Transverse colon (tissue), 4 donors: ENCODE measurements at regions not wholly inside any gene's neighbourhood (a gene's known extent, or its start where the extent isn't known, plus 50 kb on each side); places are given as distances from the start of the nearest gene placed in this dataset.

ENCODE experiments used
- DNase-seq: peaks from one replicate; pipeline ENCODE4 v3.0.0-alpha.2; 2019
- H3K27ac ChIP-seq, 4 donors: fragments of 200-600 bp; sonication (generic); 2 replicates each; pipeline ENCODE4 v1.5.1; 2016 to 2018; ENCODE audit warnings: inconsistent platforms in 4 of 4
- H3K27me3 ChIP-seq: fragments of 200-600 bp; sonication (generic); 2 replicates; pipeline ENCODE4 v1.5.1; 2017; ENCODE audit warnings: inconsistent platforms
- H3K36me3 ChIP-seq, 4 donors: fragments of 200-600 bp; sonication (generic); 2 replicates each; pipeline ENCODE4 v1.5.1; 2017 to 2019; ENCODE audit warnings: inconsistent platforms in 4 of 4
- H3K4me1 ChIP-seq, 4 donors: fragments of 200-600 bp; sonication (generic); 2 replicates each; pipeline ENCODE4 v1.5.1; 2017 to 2020; ENCODE audit warnings: inconsistent platforms in 4 of 4
- H3K4me3 ChIP-seq, 4 donors: fragments of 200-600 bp; sonication (generic); 1 replicate in 1 of 4; 2 replicates in 3 of 4; pipeline versions ENCODE4 v1.5.1 to v1.6.1; 2017 to 2019; ENCODE audit warnings: inconsistent platforms in 4 of 4
- H3K9me3 ChIP-seq, 2 donors: fragments of 200-600 bp; sonication (generic); 2 replicates each; pipeline ENCODE4 v1.5.1; 2017 to 2019; ENCODE audit warnings: inconsistent platforms in 2 of 2
- CTCF ChIP-seq, 5 experiments: fragments of 200-600 bp in 3 of 5; fragments of 450-650 bp in 2 of 5; sonication (generic) in 3 of 5; IDR thresholded peaks; 1 replicate in 2 of 5; 2 replicates in 3 of 5; pipeline ENCODE4 v1.5.1; 2016 to 2017; ENCODE audit warnings: antibody characterized with exemption in 5 of 5, inconsistent platforms in 3 of 5, mild to moderate bottlenecking in 2 of 5, moderate library complexity in 1 of 5
- EP300 ChIP-seq: sonication (generic); formaldehyde crosslinking; IDR thresholded peaks from one replicate; pipeline ENCODE4 v1.6.1; 2017; ENCODE audit warnings: antibody characterized with exemption, low read depth
- POLR2A ChIP-seq: fragments of 450-650 bp; IDR thresholded peaks from one replicate; pipeline ENCODE4 v1.6.1; 2016; ENCODE audit warnings: antibody characterized with exemption, mild to moderate bottlenecking, moderate library complexity
- POLR2AphosphoS5 ChIP-seq, 3 donors: sonication (generic); formaldehyde crosslinking; IDR thresholded peaks; one replicate each; pipeline ENCODE4 v1.6.1; 2016; ENCODE audit warnings: antibody characterized with exemption in 3 of 3
- WGBS, 2 donors: methylation state at CpG; one replicate each; pipeline ENCODE4 v1.1.5; 2018; ENCODE audit warnings: low coverage in 1 of 2; 5-methylcytosine and 5-hydroxymethylcytosine counted together
- in situ Hi-C, 4 donors: fragments of 200-750 bp; cut with MboI; loops; one replicate each; pipeline versions ENCODE4 v1.15.0 to v1.15.1; 2017; ENCODE audit warnings: low sequenced_read_pairs in 3 of 4, low pct_ligation_motif_present in 1 of 4, low pct_unique_long_range_greater_than_20kb in 1 of 4
- intact Hi-C: fragments of 100-400 bp; cut with DNase I; formaldehyde crosslinking; loops from one replicate; pipeline ENCODE4 v1.15.1; 2023; ENCODE audit warnings: low total_unique reads

DNA sequence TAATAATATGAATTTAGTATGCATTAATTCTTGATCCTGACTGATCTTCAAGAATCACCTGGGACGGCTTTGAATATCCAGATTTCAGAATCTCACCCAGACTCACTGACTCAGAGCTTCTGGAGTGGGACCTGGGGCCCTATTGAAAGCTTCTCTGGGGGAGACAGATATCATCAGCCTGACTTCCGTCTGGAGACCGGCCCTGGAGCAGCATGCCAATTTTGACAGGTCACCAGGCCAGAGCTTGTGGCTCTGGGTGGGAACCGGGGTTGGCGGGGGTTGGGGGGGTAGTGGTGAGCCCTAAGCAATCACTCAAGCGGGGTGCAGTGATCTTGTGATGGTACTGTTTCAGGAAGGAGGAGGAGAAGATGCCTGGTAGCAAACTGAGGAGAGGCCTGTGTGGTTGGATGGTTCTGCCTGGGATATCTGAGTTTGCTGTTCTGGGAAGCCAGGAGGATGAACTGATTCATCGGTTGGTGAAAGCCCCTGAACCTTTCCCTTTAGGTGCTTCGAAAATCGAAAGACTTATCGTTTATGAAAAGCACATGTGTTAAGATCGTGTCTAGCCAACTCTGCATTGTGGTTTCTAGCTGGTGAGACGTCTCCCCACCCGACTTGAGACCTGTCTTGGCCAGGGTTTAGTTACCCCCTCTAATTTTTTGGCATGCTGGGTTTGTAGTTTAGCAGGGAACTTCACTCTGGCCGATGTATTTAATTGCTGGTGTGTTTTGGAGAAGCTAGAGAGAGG lies 263.9 kb upstream of the C2CD4B start:
- in situ Hi-C loops = no loop called here
- TF ChIP-seq EP300 (no peak), POLR2A (no peak), CTCF (IDR thresholded peaks at IDR 0.05) (no peak), POLR2AphosphoS5 (IDR thresholded peaks at IDR 0.05) (no peak)
- intact Hi-C loops = no loop called here
- H3K27me3 ChIP-seq = no peaks in the 10 kb centered on the region
- no peaks in the 10 kb centered on the region for H3K9me3 ChIP-seq
- no peak overlapping the region for H3K4me3 ChIP-seq
- DNase-seq = no peak
- peak overlapping the region in 1 of 4 donors; percentile 53 for H3K27ac ChIP-seq
- peaks cover 0 to 17% (median 10%) of the 10 kb centered on the region in 4 donors for H3K4me1 ChIP-seq
- H3K36me3 ChIP-seq = no peaks in the 10 kb centered on the region
- WGBS, 2 donors = 73 to 77% methylated on average over 4 to 13 of the region's 14 CpGs

- WGBS, 2 donors = 74 to 84% methylated on average over 2 of the region's 2 CpGs
- no peak for DNase-seq
Measured at GRCh38 chr15:62430056-62430455, 265.0 kb upstream of the C2CD4B start.

GRCh38 chr15:62430552-62430951 lies 265.5 kb upstream of the C2CD4B start:
- Histone ChIP-seq H3K4me3 (no peak overlapping the region), H3K9me3 (no peaks in the 10 kb centered on the region), H3K27me3 (no peaks in the 10 kb centered on the region), H3K36me3 (no peaks in the 10 kb centered on the region), H3K27ac (peak overlapping the region; percentile 18 to 57 (median 39)), H3K4me1 (peaks cover 0 to 17% (median 10%) of the 10 kb centered on the region in 4 donors)
- 84 to 87% methylated on average over 4 of the region's 4 CpGs for WGBS, 2 donors
- TF ChIP-seq CTCF (IDR thresholded peaks at IDR 0.05) = no peak
- no peak for TF ChIP-seq EP300
- no peak for TF ChIP-seq POLR2A
- TF ChIP-seq POLR2AphosphoS5 (IDR thresholded peaks at IDR 0.05) = no peak
- intact Hi-C loops (no loop called here), in situ Hi-C loops (no loop called here)
- no peak for DNase-seq

More at GRCh38 chr15:62430056-62430455, 265.0 kb upstream of the C2CD4B start:
- Histone ChIP-seq H3K36me3 (no peaks in the 10 kb centered on the region), H3K9me3 (no peaks in the 10 kb centered on the region), H3K4me3 (no peak overlapping the region), H3K27me3 (no peaks in the 10 kb centered on the region), H3K4me1 (peaks cover 0 to 17% (median 10%) of the 10 kb centered on the region in 4 donors), H3K27ac (peak overlapping the region in 3 of 4 donors; percentile 30 to 57 (median 53))
- intact Hi-C loops (no loop called here), in situ Hi-C loops (no loop called here)
- no peak for TF ChIP-seq POLR2A
- TF ChIP-seq EP300 = no peak

DNA sequence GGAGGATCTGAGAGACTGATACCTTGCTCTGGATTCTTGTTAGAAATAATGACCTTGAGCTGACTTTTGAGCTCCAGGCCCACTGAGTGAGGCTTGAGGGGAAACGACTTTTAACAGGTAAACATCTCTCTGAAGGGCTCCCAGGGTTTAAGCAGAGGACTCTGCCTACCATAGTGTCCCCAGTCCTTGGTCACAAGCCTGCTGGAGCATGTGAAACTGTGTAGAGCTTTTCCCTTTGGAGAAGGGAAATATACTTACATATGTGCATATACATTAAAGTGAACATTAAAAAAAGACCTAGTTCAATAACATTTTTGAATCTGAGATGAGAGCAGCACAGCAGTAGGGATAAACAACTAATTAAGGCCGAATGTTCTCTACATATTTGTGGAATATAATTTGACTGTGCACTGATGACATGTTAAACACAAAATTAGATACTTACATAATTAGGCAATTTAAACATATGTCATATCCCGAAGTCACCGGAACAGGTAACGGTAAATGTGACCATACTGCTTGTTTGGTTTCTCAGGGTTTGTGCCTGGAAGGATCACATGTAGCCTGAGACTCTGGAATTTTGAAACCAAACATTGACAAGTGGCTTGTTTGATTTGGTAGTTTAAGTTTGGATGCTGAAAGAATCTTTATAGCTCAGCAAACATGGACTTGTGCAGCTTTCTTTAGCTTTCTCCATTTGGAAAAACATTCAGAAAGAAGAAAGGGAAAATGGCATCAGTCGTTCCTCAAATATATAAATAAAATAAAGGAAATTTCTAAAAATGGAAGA lies 266.1 kb upstream of the C2CD4B start:
- Histone ChIP-seq H3K4me3 (no peak overlapping the region), H3K27me3 (no peaks in the 10 kb centered on the region), H3K9me3 (no peaks in the 10 kb centered on the region), H3K36me3 (no peaks in the 10 kb centered on the region), H3K4me1 (peaks cover 0 to 17% (median 10%) of the 10 kb centered on the region in 4 donors), H3K27ac (peak overlapping the region; percentile 40 to 57 (median 49))
- TF ChIP-seq POLR2A (no peak), CTCF (IDR thresholded peaks at IDR 0.05) (no peak), EP300 (no peak), POLR2AphosphoS5 (IDR thresholded peaks at IDR 0.05) (no peak)
- 61 to 65% methylated on average over 6 of the region's 6 CpGs for WGBS, 2 donors
- intact Hi-C loops = no loop called here
- DNase-seq = no peak
- in situ Hi-C loops = no loop called here
